Fibroblast of skin of left quadriceps (primary cell): ENCODE measurements at regions not wholly inside any gene's neighbourhood (a gene's known extent, or its start where the extent isn't known, plus 50 kb on each side); places are given as distances from the start of the nearest gene placed in this dataset.

Experiments used
- DNase-seq, 2 experiments: peaks; one replicate each; pipeline ENCODE4 v3.0.0-alpha.2; 2013; ENCODE audit warnings: low read depth in 2 of 2

- DNase-seq = no peak
Observed at GRCh38 chr6:22883061-22883717, 313.8 kb downstream of the HDGFL1 start.

- DNase-seq = no peak
Observed at GRCh38 chr6:22884456-22884855, 315.1 kb downstream of the HDGFL1 start.

- no peak for DNase-seq
Observed at GRCh38 chr6:22886650-22887581, 317.6 kb downstream of the HDGFL1 start.

- no peak for DNase-seq
Observed at GRCh38 chr6:22888163-22888752, 318.9 kb downstream of the HDGFL1 start.

GRCh38 chr6:22891934-22892333, 322.6 kb downstream of the HDGFL1 start:
- DNase-seq = no peak

- DNase-seq = peak; percentile 93
Observed at GRCh38 chr6:22892452-22892851, 323.1 kb downstream of the HDGFL1 start.

GRCh38 chr6:22896696-22897095, 327.3 kb downstream of the HDGFL1 start:
- DNase-seq = no peak

- DNase-seq = no peak
Observed at GRCh38 chr6:22899426-22899825, 330.1 kb downstream of the HDGFL1 start.

- no peak for DNase-seq
Observed at GRCh38 chr6:22903826-22904225, 334.5 kb downstream of the HDGFL1 start.

GRCh38 chr6:22904431-22904830, 335.1 kb downstream of the HDGFL1 start:
- DNase-seq = no peak

GRCh38 chr6:22906091-22906549, 336.8 kb downstream of the HDGFL1 start:
- DNase-seq = no peak

- no peak for DNase-seq
Observed at GRCh38 chr6:22907085-22907484, 337.7 kb downstream of the HDGFL1 start.

- DNase-seq = no peak
Observed at GRCh38 chr6:22910370-22910769, 341.0 kb downstream of the HDGFL1 start.

GRCh38 chr6:22913612-22914011, 344.2 kb downstream of the HDGFL1 start:
- DNase-seq = no peak

- DNase-seq = no peak
Observed at GRCh38 chr6:22917344-22917743, 348.0 kb downstream of the HDGFL1 start.

GRCh38 chr6:22921828-22922227, 352.5 kb downstream of the HDGFL1 start:
- no peak for DNase-seq

GRCh38 chr6:22925304-22925835, 356.0 kb downstream of the HDGFL1 start:
- DNase-seq = no peak

- DNase-seq = peak in 1 of 2 experiments; percentile 13
Observed at GRCh38 chr6:22925920-22926789, 356.8 kb downstream of the HDGFL1 start.

GRCh38 chr6:22926790-22927354, 357.5 kb downstream of the HDGFL1 start:
- DNase-seq = no peak

GRCh38 chr6:22928775-22929174, 359.4 kb downstream of the HDGFL1 start:
- no peak for DNase-seq
